ENCODE measurements at regions not wholly inside any gene's neighbourhood (a gene's known extent, or its start where the extent isn't known, plus 50 kb on each side); places are given as distances from the start of the nearest gene placed in this dataset.

DNA sequence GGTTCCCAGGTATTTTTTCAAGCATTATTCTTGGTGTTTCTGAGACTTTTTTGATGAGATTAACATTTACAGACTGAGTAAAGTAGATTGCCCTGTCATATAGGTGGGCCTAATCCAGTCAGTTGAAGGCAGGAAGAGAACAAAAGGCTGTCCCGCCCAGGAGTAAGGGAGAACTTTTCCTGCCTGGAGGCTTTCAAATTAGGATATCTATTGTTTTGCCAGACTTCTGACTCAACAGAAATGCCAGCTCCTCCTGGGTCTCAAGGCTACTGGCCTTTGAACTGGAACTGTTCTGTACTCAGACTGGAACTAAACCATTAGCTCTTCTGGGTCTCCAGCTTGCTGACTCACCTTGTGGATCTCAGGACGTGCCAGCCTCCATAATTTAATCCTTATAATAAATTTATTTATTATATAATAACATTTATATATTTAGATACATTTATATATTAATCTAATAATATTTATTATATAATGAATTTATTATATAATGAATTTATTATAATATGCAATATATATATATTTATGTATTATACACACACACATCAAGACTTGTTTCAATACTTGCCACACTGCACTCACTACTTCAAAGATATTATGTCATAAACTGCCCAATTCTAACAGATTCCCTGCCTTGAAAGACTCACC, 510.8 kb upstream of the B3GALT2 start:
- H3K27ac ChIP-seq (ENCODE audit: low read depth in 2 of 2, low read length in 2 of 2), result no peak overlapping the region
- TF ChIP-seq, protein P1, sequence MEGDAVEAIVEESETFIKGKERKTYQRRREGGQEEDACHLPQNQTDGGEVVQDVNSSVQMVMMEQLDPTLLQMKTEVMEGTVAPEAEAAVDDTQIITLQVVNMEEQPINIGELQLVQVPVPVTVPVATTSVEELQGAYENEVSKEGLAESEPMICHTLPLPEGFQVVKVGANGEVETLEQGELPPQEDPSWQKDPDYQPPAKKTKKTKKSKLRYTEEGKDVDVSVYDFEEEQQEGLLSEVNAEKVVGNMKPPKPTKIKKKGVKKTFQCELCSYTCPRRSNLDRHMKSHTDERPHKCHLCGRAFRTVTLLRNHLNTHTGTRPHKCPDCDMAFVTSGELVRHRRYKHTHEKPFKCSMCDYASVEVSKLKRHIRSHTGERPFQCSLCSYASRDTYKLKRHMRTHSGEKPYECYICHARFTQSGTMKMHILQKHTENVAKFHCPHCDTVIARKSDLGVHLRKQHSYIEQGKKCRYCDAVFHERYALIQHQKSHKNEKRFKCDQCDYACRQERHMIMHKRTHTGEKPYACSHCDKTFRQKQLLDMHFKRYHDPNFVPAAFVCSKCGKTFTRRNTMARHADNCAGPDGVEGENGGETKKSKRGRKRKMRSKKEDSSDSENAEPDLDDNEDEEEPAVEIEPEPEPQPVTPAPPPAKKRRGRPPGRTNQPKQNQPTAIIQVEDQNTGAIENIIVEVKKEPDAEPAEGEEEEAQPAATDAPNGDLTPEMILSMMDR (IDR thresholded peaks at IDR 0.05; ENCODE audit: borderline replicate concordance, extremely low read depth, insufficient read depth), result no peak
- no peaks in the 10 kb centered on the region for H3K36me3 ChIP-seq (ENCODE audit: control insufficient read depth in 2 of 3, insufficient read depth in 3 of 3, low read length in 3 of 3)
- no peak overlapping the region for H3K4me3 ChIP-seq (ENCODE audit: low read length in 3 of 3)
- no peaks in the 10 kb centered on the region for H3K9me3 ChIP-seq (ENCODE audit: control insufficient read depth in 2 of 3, insufficient read depth in 1 of 3, low read length in 3 of 3)
- H3K4me1 ChIP-seq (ENCODE audit: control insufficient read depth in 2 of 3, insufficient read depth in 2 of 3, low read depth in 1 of 3, low read length in 3 of 3), result no peaks in the 10 kb centered on the region
- FAIRE-seq (no peak), DNase-seq (no peak)
- no peaks in the 10 kb centered on the region for H3K27me3 ChIP-seq (ENCODE audit: control insufficient read depth, insufficient read depth, low read length)
- intact Hi-C loops (cut with DNase I), result no loop called here
- H3K9ac ChIP-seq (ENCODE audit: low read length in 3 of 3), result no peak overlapping the region

DNA sequence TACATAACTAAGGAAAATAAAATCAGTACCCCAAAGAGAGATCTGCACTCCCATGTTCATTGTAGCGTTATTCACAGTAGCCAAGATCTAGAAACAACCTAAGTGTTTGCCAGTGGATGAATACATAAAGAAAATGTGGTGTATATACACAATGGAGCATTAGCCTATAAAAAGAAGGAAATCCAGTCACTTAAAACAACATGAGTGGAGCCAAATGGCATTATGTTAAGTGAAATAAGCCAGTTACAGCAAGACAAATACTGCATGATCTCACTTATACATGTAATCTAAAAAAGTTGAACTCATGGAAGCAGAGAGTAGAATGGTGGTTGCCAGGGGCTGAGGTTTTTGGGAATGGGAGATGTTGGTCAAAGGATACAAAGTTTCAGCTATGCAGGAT, 508.3 kb upstream of the B3GALT2 start:
- no peak for FAIRE-seq
- no peaks in the 10 kb centered on the region for H3K36me3 ChIP-seq (ENCODE audit: control insufficient read depth in 2 of 3, insufficient read depth in 3 of 3, low read length in 3 of 3)

DNA sequence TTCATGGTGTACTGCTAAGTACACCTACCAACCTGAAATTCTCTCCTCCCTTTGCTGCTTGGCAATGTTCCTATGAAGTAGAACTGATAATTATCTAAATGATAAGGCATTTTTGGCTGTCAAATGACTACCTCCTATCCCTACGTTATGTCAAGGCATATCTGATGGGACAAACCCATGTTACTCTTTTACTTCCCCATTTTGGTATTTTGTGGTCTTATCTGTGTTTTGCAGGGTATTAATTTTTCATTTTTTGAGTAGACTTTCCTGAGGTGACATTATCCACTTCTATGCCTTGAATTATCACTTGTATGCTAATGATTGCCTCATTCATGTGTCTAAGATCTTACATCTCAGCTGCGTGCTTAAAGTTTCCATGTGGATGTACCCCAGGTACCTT, 499.6 kb upstream of the B3GALT2 start:
- H3K27me3 ChIP-seq (ENCODE audit: control insufficient read depth, insufficient read depth, low read length), result no peaks in the 10 kb centered on the region
- no peak overlapping the region for H3K27ac ChIP-seq (ENCODE audit: low read depth in 2 of 2, low read length in 2 of 2)
- no peaks in the 10 kb centered on the region for H3K9me3 ChIP-seq (ENCODE audit: control insufficient read depth in 2 of 3, insufficient read depth in 1 of 3, low read length in 3 of 3)
- DNase-seq (no peak), FAIRE-seq (no peak)
- H3K4me3 ChIP-seq (ENCODE audit: low read length in 3 of 3), result no peak overlapping the region
- no peaks in the 10 kb centered on the region for H3K36me3 ChIP-seq (ENCODE audit: control insufficient read depth in 2 of 3, insufficient read depth in 3 of 3, low read length in 3 of 3)
- H3K9ac ChIP-seq (ENCODE audit: low read length in 3 of 3), result no peak overlapping the region
- no peaks in the 10 kb centered on the region for H3K4me1 ChIP-seq (ENCODE audit: control insufficient read depth in 2 of 3, insufficient read depth in 2 of 3, low read depth in 1 of 3, low read length in 3 of 3)
- TF ChIP-seq, protein P1 (IDR thresholded peaks at IDR 0.05; ENCODE audit: borderline replicate concordance, extremely low read depth, insufficient read depth), result no peak
- intact Hi-C loops (cut with DNase I), result no loop called here

More for the DNA sequence above, 508.3 kb upstream of the B3GALT2 start:
- no peaks in the 10 kb centered on the region for H3K27me3 ChIP-seq (ENCODE audit: control insufficient read depth, insufficient read depth, low read length)
- no peak overlapping the region for H3K9ac ChIP-seq (ENCODE audit: low read length in 3 of 3)
- no peaks in the 10 kb centered on the region for H3K4me1 ChIP-seq (ENCODE audit: control insufficient read depth in 2 of 3, insufficient read depth in 2 of 3, low read depth in 1 of 3, low read length in 3 of 3)
- intact Hi-C loops (cut with DNase I), result no loop called here
- no peak for DNase-seq
- no peak overlapping the region for H3K27ac ChIP-seq (ENCODE audit: low read depth in 2 of 2, low read length in 2 of 2)
- H3K9me3 ChIP-seq (ENCODE audit: control insufficient read depth in 2 of 3, insufficient read depth in 1 of 3, low read length in 3 of 3), result no peaks in the 10 kb centered on the region
- H3K4me3 ChIP-seq (ENCODE audit: low read length in 3 of 3), result no peak overlapping the region
- TF ChIP-seq, protein P1 (IDR thresholded peaks at IDR 0.05; ENCODE audit: borderline replicate concordance, extremely low read depth, insufficient read depth), result no peak

DNA sequence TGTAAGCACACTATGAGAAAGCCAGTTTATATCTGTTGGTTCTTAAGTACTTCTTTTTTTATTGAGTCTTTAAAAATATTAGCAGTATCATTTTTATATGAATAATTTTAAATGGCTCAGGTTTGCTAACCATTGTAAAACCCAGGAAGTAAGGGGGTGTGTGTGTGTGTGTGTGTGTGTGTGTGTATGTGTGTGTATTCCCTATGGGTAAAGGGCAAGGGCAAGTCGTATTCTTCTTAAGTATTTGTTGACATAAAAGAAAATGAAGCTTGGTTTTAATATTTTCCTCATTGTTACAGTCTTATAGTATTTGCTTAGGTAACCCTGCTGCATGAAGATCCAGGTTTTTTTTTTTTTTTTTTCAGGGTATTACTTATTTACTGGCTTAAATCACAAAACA, 495.0 kb upstream of the B3GALT2 start:
- H3K9ac ChIP-seq (ENCODE audit: low read length in 3 of 3), result no peak overlapping the region
- intact Hi-C loops (cut with DNase I), result no loop called here
- H3K36me3 ChIP-seq (ENCODE audit: control insufficient read depth in 2 of 3, insufficient read depth in 3 of 3, low read length in 3 of 3), result no peaks in the 10 kb centered on the region
- no peak overlapping the region for H3K27ac ChIP-seq (ENCODE audit: low read depth in 2 of 2, low read length in 2 of 2)
- no peaks in the 10 kb centered on the region for H3K9me3 ChIP-seq (ENCODE audit: control insufficient read depth in 2 of 3, insufficient read depth in 1 of 3, low read length in 3 of 3)
- no peaks in the 10 kb centered on the region for H3K4me1 ChIP-seq (ENCODE audit: control insufficient read depth in 2 of 3, insufficient read depth in 2 of 3, low read depth in 1 of 3, low read length in 3 of 3)
- TF ChIP-seq, protein P1 (IDR thresholded peaks at IDR 0.05; ENCODE audit: borderline replicate concordance, extremely low read depth, insufficient read depth), result no peak
- FAIRE-seq (no peak), DNase-seq (no peak)
- H3K27me3 ChIP-seq (ENCODE audit: control insufficient read depth, insufficient read depth, low read length), result no peaks in the 10 kb centered on the region
- no peak overlapping the region for H3K4me3 ChIP-seq (ENCODE audit: low read length in 3 of 3)

All from kidney (tissue), 13 donors.